T-helper 1 cell treated with Interleukin-12 subunit alpha and Interleukin-12 subunit beta and Interleukin-4 antibody, amounts not matched to agents 30 μg/mL and 1 μg/mL, for 36 hours (primary cell): ENCODE measurements at regions not wholly inside any gene's neighbourhood (a gene's known extent, or its start where the extent isn't known, plus 50 kb on each side); places are given as distances from the start of the nearest gene placed in this dataset.
A peak's percentile ranks its signal among the peaks of the same experiment; 100 is the strongest.

Experiments used
- H3K27ac Mint-ChIP-seq: one replicate; pipeline ENCODE4 v1.8.0; 2021; ENCODE audit warnings: mild to moderate bottlenecking, mixed read lengths
- H3K27me3 Mint-ChIP-seq: one replicate; pipeline ENCODE4 v1.8.0; 2021; ENCODE audit warnings: low read depth, mixed read lengths
- H3K36me3 Mint-ChIP-seq: one replicate; pipeline ENCODE4 v1.8.0; 2021; ENCODE audit warnings: low read depth, mixed read lengths
- H3K4me1 Mint-ChIP-seq: one replicate; pipeline ENCODE4 v1.8.0; 2021; ENCODE audit warnings: low read depth, mixed read lengths
- H3K4me3 Mint-ChIP-seq: one replicate; pipeline ENCODE4 v1.8.0; 2021; ENCODE audit warnings: mild to moderate bottlenecking, moderate library complexity, mixed read lengths
- H3K9me3 Mint-ChIP-seq: one replicate; pipeline ENCODE4 v1.8.0; 2021; ENCODE audit warnings: mixed read lengths

DNA sequence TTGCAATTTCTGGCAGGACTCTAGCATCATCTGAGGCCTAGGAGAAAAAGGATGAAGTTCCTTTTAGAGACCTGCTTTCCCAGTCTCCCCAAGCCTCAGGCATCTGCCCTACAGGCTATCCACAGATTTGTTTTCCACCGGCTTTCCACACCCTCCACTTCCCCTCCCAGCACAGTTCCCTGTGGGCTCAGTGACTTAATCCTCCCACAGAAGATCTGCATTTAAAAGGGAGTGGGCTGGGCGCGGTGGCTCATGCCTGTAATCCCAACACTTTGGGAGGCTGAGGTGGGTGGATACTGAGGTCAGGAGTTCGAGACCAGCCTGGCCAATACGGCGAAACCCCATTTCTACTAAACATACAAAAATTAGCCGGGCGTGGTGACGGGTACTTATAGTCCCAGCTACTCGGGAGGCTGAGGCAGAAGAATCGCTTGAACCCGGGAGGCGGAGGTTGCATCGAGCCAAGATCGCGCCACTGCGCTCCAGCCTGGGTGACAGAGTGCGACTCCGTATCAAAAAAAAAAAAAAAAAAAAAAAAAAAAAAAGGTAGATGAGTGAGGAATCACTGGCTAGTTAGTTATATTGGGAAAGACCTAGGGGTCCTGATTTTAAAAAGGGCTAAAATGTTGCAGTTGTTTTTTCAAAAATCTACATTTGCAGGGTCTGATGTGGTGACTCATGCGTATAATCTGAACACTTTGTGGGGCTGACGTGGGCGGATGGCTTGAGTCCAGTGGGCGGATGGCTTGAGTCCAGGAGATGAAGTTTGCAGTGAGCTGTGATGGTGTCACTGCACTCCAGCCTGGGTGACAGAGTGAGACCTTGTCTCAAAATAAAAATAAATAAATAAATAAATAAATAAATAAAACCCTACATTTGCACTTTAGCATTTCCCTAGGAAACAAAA is 119.5 kb downstream of the BAMBI start:
- H3K36me3 Mint-ChIP-seq: no peaks in the 10 kb centered on the region
- H3K27ac Mint-ChIP-seq: no peak overlapping the region
- no peak overlapping the region for H3K4me3 Mint-ChIP-seq
- H3K27me3 Mint-ChIP-seq: peaks cover 7% of the 10 kb centered on the region
- no peaks in the 10 kb centered on the region for H3K9me3 Mint-ChIP-seq
- no peaks in the 10 kb centered on the region for H3K4me1 Mint-ChIP-seq

DNA sequence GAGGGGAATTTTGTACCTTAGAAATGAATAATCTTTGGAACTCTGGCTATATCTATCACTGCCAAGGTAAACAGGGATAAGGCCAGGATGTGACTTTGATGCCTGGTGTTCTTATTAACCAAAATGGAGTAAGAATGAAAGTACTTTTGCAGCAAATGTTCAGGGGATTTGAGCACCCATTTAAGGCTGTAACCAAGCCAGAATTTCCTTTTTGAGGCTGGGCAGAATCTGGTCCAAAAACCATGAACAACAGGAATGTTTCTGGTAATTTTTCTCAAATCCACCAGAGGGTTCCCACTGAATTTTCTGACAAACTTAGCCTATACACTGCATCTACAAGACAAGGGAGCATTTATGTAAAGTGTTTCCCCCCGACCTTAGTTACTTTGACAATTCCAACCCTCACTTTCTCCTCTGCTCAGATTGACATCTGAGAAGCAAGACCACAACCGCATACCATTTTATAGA is 120.6 kb downstream of the BAMBI start:
- H3K27ac Mint-ChIP-seq: no peak overlapping the region
- H3K36me3 Mint-ChIP-seq: no peaks in the 10 kb centered on the region
- peaks cover 7% of the 10 kb centered on the region for H3K27me3 Mint-ChIP-seq
- no peak overlapping the region for H3K4me3 Mint-ChIP-seq
- H3K9me3 Mint-ChIP-seq: no peaks in the 10 kb centered on the region
- H3K4me1 Mint-ChIP-seq: no peaks in the 10 kb centered on the region

DNA sequence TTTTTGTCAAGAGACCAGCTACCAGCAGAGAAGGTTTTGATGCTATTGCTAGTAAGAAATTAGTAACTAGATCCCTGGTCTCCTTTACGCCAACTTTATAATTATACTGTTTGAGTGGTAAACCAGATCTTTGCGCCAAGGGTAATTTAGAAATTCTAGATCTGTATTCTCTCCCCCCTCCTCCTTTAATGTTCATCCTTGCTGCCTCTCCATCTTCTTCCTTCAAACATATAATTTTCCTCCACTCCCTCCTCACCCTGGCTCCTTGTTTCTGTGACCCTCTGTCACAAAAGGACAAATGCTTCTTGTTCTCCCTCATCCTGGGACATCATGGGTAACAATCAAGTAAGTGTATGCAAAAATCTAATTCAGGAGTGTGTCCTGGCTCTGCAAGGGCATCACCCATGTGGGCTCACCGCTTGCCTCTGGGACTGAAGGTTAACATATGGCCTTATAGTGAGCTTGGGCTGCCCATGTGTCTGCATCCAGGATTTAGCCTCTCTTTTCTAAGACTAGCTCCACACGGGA is 121.2 kb downstream of the BAMBI start:
- Mint-ChIP-seq H3K4me1 (no peaks in the 10 kb centered on the region), H3K27me3 (peaks cover 7% of the 10 kb centered on the region)

DNA sequence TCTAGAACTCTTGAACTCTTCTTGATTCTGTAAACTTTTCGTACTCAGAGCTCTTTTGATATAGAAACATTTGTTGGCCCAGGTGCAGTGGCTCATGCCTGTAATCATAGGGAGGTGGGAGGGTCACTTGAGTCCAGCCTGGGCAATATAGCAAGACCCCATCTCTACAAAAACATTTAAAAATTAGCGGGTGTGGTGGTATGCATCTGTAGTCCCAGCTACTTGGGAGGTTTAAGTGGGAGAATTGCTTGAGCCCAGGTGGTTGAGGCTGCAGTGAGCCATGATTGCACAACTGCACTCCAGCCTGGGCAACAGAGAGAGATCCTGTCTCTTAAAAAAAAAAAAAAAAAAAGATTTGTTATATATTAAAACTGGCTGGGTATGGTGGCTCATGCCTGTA is 121.6 kb downstream of the BAMBI start:
- Mint-ChIP-seq H3K27ac (no peak overlapping the region), H3K4me1 (no peaks in the 10 kb centered on the region), H3K9me3 (no peaks in the 10 kb centered on the region), H3K36me3 (no peaks in the 10 kb centered on the region), H3K4me3 (no peak overlapping the region), H3K27me3 (peaks cover 7% of the 10 kb centered on the region)

More for the DNA sequence above, 121.2 kb downstream of the BAMBI start:
- Mint-ChIP-seq H3K27ac (peak overlapping the region; percentile 19), H3K4me3 (no peak overlapping the region), H3K9me3 (no peaks in the 10 kb centered on the region), H3K36me3 (no peaks in the 10 kb centered on the region)

DNA sequence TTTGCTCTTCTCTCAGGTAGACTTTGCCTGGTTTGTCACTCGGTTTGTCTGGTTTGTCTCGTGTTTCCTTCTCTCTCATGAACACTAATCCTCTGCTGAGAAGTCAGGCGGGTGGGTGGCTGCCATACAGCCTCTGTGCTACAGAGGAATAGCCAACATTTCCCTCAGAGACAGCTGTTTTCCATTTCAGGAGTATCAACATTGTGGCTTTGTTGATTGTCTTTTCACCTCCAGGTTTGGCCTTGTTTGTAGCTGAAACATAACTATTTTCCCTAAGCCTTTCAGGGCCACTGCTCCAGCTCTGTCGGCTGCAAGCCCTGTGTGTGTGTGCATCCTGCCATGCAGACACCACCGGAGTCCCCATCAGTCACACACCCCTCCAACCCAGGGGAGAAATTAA is 122.8 kb downstream of the BAMBI start:
- no peak overlapping the region for H3K4me3 Mint-ChIP-seq
- H3K9me3 Mint-ChIP-seq: no peaks in the 10 kb centered on the region
- H3K27me3 Mint-ChIP-seq: peaks cover 7% of the 10 kb centered on the region
- no peaks in the 10 kb centered on the region for H3K36me3 Mint-ChIP-seq
- no peaks in the 10 kb centered on the region for H3K4me1 Mint-ChIP-seq
- no peak overlapping the region for H3K27ac Mint-ChIP-seq

DNA sequence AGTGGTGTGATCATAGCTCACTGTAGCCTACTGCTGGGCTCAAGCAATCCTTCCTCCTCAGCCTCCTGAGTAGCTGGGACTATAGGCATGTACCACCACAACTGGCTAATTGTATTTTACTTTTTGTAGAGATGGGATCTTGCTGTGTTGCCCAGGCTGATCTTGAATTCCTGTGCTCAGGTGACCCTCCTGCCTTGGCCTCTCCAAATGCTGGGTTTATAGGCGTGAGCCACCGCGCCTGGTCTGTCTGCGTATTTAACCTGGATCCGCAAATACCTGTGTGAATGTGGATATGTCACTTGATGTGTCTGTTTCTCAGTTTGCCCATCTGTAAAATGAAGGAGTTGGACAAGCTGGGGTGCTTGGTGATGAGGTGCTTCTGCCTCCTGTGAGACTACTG is 123.9 kb downstream of the BAMBI start:
- no peak overlapping the region for H3K27ac Mint-ChIP-seq
- H3K4me1 Mint-ChIP-seq: no peaks in the 10 kb centered on the region
- H3K4me3 Mint-ChIP-seq: no peak overlapping the region
- H3K27me3 Mint-ChIP-seq: peaks cover 7% of the 10 kb centered on the region
- H3K9me3 Mint-ChIP-seq: no peaks in the 10 kb centered on the region
- H3K36me3 Mint-ChIP-seq: no peaks in the 10 kb centered on the region

DNA sequence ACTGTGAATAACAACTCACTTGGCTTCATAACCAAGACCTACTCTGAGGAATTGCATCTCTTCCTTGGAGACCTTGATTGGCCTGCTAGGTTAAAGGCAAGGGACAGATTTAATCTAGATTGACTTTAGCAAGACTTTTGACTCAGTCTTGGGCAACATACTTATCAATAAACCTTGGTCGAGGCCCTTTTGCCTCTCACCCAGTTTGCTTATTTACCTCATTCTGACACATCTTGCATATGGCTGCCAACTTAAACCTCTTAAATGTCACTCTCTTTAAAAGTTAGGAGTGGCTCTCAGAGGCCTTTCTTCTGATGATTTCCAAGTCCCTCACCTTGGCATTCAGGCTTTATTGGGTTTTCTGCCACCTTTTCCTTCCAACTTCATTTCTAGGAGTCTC is 124.5 kb downstream of the BAMBI start:
- Mint-ChIP-seq H3K4me1 (no peaks in the 10 kb centered on the region), H3K27ac (no peak overlapping the region), H3K27me3 (peaks cover 11% of the 10 kb centered on the region), H3K9me3 (no peaks in the 10 kb centered on the region), H3K4me3 (no peak overlapping the region), H3K36me3 (no peaks in the 10 kb centered on the region)

DNA sequence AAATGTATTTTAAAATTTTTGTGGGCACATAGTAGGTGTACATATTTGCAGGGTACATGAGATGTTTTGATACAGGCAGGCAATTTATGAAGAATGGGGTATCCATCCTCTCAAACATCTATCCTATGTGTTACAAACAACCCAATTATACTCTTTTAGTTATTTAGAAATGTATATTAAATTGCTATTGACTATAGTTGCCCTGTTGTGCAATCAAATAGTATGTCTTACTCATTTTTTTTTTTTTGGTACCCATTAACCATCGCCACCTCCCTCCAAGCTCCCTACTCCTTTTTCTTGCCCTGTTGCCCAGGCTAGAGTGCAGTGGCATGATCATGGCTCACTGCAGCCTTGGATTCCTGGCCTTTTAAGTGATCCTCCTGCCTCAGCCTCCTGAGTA is 128.1 kb downstream of the BAMBI start:
- H3K9me3 Mint-ChIP-seq: no peaks in the 10 kb centered on the region
- H3K4me1 Mint-ChIP-seq: no peaks in the 10 kb centered on the region
- H3K27ac Mint-ChIP-seq: no peak overlapping the region
- peaks cover 30% of the 10 kb centered on the region for H3K27me3 Mint-ChIP-seq
- H3K36me3 Mint-ChIP-seq: no peaks in the 10 kb centered on the region
- H3K4me3 Mint-ChIP-seq: no peak overlapping the region

DNA sequence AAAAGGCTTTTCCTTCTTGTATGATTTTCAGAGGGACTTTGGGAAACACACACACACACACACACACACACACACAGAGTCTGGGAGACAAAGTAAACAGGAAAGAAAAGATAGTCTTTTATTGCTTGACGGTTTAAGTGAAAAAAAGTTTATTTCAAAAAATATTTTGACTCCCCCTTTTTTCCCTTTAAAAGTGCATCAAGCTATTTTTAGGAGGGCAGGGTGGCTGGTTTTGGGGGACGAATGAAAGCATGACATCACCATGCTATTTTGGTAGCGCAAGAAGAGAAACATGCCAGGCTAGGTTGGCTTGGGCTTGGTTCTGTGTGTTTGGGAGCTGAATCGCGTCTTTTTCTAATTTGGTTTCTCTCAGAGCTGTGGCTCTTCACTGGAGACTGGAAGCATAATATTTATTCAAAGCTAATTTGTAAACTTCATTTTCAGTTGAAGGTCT is 129.2 kb downstream of the BAMBI start:
- no peaks in the 10 kb centered on the region for H3K9me3 Mint-ChIP-seq
- no peak overlapping the region for H3K4me3 Mint-ChIP-seq
- no peaks in the 10 kb centered on the region for H3K4me1 Mint-ChIP-seq
- H3K36me3 Mint-ChIP-seq: no peaks in the 10 kb centered on the region
- no peak overlapping the region for H3K27ac Mint-ChIP-seq
- peaks cover 30% of the 10 kb centered on the region for H3K27me3 Mint-ChIP-seq

DNA sequence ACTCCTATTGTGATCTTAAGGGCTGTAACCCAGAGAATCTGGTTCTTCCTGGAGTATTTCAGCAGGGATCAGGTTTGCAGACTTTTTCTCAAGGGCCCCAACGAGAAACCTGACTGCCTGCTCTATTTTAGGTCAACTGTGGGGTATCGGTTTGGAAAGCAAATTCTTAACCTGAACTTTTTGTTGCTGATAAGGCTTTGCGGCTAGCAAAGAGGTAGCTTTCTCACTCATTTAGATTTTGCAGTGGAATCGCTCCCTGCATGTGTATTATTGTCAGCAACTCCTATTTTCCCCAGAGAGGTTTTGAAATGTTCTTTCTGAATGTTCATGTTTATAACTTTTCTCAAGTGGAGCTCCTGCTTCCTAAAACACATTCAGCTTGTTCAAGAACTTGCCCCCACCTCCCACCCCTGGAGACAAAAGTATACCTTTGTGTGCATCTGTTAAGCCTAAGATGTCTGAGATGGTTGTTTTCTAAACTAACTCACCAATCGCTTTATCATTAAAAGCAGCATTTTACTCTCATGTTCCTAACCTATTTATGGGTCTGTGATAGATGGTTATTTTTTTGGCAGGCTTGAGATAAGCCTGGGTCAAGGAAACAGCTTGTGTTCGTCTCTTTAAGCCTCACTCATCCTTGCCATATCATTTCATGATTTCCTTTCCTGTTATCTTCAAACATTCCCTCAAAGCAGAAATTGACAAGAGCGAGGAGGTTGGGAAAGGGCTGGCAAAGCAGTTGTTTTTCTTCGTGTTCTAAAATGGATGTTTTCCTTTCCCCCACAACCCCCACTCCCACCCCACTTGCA is 129.8 kb downstream of the BAMBI start:
- no peaks in the 10 kb centered on the region for H3K9me3 Mint-ChIP-seq
- H3K27me3 Mint-ChIP-seq: peaks cover 30% of the 10 kb centered on the region
- H3K27ac Mint-ChIP-seq: no peak overlapping the region
- no peak overlapping the region for H3K4me3 Mint-ChIP-seq
- no peaks in the 10 kb centered on the region for H3K4me1 Mint-ChIP-seq
- H3K36me3 Mint-ChIP-seq: no peaks in the 10 kb centered on the region

DNA sequence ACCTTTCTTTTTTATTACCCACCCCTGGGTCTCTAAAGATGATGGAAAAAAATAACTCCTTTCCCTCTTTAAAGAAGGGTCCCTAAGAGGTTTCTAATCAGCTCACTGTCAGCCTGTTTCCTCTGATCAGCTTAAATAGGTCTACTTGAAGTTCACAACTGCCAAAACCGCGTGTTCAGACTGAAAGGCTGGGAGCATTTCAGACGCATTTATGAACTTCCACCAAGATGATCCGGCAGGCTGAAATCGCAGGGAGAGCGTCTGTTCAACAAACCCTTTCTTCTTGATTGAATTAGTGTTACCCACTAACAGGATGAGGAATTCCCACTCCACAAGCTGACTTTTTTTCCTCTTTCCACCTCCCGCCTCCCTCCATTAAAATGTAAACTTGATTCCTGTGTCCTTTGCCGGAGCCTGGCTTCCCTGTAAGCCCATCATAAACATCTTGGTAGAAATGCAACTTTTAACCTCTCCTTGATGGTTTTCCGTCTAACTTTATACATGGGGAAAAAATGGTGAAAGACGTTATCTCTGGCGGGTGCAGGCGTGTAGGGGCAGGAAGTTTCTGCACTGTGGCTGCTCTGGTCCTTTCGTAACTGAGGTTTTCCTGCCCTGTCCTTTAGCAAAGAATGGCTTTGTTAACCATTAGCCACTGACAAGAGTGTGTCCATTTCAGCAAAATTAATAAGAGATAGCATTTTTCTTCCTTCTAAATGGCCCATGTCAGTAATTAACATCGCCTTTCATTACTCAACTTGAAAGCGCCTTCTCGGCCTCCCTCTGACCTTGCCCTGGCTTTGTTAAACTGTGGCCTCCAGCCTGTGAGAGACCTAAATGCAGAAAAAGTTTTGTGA is 130.7 kb downstream of the BAMBI start:
- no peaks in the 10 kb centered on the region for H3K36me3 Mint-ChIP-seq
- no peaks in the 10 kb centered on the region for H3K4me1 Mint-ChIP-seq
- H3K27me3 Mint-ChIP-seq: peaks cover 30% of the 10 kb centered on the region
- H3K27ac Mint-ChIP-seq: no peak overlapping the region
- H3K9me3 Mint-ChIP-seq: no peaks in the 10 kb centered on the region
- no peak overlapping the region for H3K4me3 Mint-ChIP-seq

DNA sequence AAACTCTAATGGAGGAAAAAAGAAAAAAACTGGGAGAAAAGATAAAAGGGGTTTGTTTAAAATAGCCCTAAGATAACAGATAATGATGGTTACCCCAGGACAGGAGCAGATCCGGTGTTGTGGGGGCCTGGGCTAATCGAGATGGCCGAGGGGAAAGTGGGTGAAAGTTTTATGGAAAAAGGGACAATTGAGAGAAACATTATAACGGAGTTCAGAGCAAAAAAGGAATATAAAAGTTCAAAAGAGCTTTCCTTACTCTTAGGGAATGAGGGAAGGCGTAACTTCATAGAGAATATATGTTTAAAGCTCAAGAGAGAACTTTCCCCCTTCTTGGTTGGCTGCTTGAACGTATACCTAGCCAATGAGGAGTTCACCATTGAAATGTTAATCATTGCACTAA is 131.4 kb downstream of the BAMBI start:
- H3K4me3 Mint-ChIP-seq: no peak overlapping the region
- H3K9me3 Mint-ChIP-seq: no peaks in the 10 kb centered on the region
- H3K36me3 Mint-ChIP-seq: no peaks in the 10 kb centered on the region
- no peaks in the 10 kb centered on the region for H3K4me1 Mint-ChIP-seq
- no peak overlapping the region for H3K27ac Mint-ChIP-seq
- peaks cover 30% of the 10 kb centered on the region for H3K27me3 Mint-ChIP-seq

DNA sequence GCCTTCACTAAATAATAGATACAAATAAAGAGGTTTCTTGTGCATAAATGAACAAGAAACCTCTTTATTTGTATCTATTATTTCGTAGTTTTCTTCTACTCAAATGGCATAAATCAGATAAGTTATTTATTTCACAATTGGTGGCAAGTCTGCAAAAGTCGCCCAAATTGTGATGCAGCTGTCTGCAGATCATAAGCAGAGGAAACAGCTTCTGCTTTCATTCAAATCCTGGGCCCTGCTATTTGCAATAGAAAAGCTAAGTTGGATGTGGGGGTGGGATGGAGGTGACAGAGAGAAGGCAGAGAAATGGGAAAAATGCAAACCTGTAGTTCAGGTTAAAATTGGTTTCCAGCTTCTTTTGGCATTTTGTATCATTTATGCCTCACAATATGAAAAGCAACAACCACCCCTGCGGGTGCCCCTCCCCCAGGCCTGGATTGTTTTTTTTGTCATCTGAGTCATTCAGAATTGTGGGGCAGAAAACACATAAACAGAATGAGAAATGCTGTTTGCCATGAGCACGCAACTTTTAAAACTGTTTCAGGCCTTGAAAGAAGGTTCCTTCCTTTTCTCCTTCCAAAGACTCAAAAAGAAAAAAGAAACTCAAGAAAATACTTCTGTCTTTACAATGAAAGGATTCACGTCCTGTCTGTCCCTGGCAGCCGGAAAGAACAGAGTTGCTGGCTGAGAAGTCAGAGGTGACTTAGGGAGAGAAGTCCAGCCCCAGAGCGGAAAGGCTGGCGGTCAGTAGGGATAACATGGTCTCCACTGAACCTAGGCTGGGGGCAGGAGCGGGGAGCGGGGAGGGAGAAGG is 132.9 kb downstream of the BAMBI start:
- no peak overlapping the region for H3K27ac Mint-ChIP-seq

More for the DNA sequence above, 132.9 kb downstream of the BAMBI start:
- Mint-ChIP-seq H3K27me3 (peaks cover 30% of the 10 kb centered on the region), H3K36me3 (no peaks in the 10 kb centered on the region), H3K9me3 (no peaks in the 10 kb centered on the region), H3K4me3 (no peak overlapping the region), H3K4me1 (no peaks in the 10 kb centered on the region)
